GM18870 (cell line): ENCODE measurements at regions not wholly inside any gene's neighbourhood (a gene's known extent, or its start where the extent isn't known, plus 50 kb on each side); places are given as distances from the start of the nearest gene placed in this dataset.

Experiments
- ATAC-seq: cut with Tn5 transposase; IDR thresholded peaks from one replicate; pipeline ENCODE4 v1.9.1; 2021; ENCODE audit warnings: moderate library complexity; ENCODE audit not compliant: unreplicated experiment

GRCh38 chr20:53702617-53703016, 109.0 kb upstream of the ZNF217 start:
- no peak for ATAC-seq

- no peak for ATAC-seq
Measured at GRCh38 chr20:53699906-53700305, 106.3 kb upstream of the ZNF217 start.

DNA sequence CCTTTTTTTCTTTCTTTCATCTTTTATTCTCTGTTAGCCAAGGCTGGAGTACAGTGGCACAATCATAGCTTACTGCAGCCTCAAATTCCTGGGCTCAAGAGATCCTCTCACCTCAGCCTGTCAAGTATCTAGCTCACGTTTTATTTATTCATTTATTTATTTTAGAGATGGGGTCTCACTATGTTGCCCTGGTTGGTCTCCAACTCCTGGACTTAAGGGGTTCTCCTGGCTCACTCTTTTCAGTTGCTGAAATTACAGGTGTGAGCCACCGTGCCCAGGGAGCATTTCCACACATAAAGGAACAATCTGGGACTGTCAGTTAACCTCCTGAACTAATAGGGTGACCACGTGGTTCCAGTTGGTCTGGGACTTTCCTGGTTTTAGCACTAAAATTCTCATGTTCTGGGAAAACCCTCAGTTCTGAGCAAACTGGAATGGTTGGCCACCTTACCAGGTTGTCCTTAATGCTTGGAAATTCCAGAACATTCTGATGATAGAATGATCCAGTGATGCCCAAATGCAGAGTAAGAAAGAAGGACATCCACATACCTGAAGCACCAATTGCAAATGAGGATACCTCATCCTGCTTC, 105.5 kb upstream of the ZNF217 start:
- no peak for ATAC-seq

GRCh38 chr20:53698371-53698978, 104.8 kb upstream of the ZNF217 start:
- no peak for ATAC-seq

GRCh38 chr20:53695797-53696527, 102.3 kb upstream of the ZNF217 start:
- no peak for ATAC-seq

DNA sequence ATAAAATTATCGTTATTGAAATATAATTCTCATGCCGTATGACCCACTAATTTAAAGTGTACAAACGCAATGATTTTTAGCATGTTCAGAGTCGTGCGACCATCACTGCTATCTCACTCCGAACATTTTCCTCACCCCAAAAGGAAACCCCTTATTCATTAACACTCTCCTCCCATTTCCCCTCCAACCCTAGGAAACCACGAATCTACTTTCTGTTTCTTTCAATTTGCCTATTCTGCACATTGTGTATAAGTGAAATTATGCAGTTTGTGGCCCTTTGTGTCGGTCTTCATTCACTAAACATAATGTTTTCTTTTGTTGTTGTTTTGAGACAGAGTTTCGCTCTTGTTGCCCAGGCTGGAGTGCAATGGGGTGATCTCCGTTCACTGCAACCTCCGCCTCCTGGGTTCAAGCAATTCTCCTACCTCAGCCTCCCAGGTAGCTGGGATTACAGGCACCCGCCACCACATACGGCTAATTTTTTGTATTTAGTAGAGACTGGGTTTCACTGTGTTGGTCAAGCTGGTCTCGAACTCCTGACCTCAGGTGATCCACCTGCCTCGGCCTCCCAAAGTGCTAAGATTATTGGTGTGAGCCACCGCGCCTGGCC, 99.7 kb upstream of the ZNF217 start:
- ATAC-seq: no peak

GRCh38 chr20:53692465-53693067, 98.9 kb upstream of the ZNF217 start:
- ATAC-seq: no peak

DNA sequence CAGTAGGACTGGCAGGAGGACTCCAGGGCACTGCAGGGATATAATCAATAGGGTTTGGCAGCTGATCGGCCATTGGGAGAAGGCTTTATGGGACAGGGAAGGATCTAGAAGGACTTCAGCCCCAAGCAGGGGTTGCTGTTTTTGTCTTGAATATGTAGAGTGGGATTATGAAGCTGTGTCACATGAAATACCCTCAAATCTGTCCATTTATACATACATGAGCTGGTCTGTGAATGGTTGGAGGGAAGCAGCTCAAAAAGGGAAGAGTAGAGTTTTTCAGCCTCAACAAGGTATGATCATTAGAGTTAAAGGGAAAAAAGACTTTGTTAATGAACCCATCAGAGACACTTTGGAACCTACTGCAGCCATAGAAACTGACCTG, 98.2 kb upstream of the ZNF217 start:
- ATAC-seq: no peak

DNA sequence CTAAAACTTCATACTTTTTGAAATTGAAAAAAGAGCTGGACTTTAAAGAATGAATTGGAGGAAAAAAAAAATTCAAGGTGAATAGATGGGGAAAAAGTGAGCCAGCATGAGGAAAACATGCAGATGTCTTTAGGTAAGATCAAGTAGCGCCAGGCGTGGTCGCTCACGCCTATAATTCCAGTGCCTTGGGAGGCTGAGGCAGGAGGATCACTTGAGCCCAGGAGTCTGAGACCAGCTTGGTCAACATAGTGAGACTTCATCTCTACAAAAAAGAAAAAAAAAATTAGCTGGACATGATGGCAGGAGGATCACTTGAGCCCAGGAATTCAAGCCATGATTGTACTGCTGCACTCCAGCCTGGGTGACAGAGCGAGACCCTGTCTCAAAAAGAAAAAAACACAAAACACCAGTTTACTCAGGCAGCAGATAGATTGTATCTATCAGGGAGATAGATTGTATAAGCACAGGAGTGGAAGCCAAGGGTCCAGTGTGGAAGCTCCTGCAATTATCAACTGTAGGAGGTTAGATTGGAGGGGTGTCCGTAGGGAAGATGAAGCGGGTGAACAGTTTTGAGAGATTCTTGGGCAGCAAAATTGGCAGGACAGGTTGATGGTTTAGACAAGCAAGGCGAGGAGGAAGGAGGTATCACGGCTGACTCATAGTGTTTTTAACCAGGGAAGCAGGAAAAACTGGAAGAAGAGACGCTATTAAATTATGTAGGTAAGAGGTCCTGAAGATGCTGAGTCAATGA, 97.6 kb upstream of the ZNF217 start:
- ATAC-seq: no peak

- no peak for ATAC-seq
Measured at GRCh38 chr20:53688085-53688484, 94.4 kb upstream of the ZNF217 start.

GRCh38 chr20:53685070-53685595, 91.5 kb upstream of the ZNF217 start:
- ATAC-seq: no peak

- ATAC-seq: no peak
Measured at GRCh38 chr20:53683506-53683905, 89.9 kb upstream of the ZNF217 start.

DNA sequence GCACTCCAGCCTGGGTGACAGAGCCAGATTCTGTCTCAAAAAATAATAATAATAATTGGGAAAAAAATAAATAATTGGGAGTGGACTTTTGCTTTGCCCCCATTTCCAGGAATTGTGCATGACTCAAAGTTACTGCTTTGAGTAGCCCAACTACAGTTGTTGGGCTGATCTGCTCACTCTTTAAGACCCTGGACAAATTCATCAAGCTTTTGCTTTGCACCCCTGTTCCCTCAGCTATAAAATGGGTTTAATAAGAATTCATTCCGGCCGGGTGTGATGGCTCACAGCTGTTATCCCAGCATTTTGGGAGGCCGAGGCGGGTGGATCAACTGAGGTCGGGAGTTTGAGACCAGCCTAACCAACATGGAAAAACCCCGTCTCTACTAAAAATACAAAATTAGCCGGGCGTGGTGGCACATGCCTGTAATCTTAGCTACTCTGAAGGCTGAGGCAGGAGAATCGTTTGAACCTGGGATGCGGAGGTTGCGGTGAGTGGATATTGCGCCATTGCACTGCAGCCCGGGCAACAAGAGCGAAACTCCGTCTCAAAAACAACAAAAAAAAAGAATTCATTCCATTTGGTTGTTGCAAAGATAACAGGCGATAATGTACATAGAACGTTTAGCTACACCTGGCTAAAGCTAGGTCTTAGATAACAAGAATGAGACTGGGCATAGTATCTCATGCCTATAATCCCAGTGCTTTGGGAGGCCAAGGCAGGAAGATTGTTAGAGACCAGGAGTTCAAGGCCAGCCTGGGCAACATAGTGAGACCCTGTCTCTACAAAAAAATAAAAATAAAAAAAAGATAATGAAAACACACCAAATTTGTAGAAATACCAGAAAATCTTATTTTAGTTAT, 87.9 kb upstream of the ZNF217 start:
- ATAC-seq: no peak

GRCh38 chr20:53679597-53680309, 86.1 kb upstream of the ZNF217 start:
- ATAC-seq: no peak

- no peak for ATAC-seq
Measured at GRCh38 chr20:53678990-53679596, 85.5 kb upstream of the ZNF217 start.

DNA sequence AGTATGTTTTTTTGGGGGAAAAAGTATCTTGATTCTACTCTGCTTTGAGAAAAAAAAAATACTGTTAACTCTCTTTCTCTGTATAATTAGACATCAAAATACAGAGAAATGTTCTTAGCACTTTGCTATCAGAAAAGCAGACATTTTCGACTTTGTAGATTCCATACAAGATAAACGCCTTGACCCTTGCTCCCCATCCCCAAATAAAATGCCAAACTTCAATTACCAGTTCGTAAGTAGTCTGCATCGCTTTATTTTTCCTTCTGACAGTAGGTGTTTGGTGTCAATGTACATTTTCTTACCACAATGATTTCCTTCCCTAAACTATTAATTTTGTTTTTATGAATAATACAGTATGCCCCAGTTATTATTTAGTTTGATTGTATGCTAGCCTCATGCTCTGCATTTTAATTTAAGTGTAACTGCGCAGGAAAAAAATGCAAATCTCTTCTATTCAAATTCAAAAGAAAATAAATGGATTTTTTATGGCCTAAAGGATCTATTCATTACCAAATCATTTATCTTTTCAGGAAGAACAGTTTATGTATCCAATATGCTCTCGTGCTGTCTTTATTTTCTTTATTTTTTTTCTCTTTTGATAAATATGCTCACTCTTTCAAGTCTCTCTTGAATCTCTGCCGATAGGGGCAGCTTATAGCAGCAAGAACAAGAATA, 84.8 kb upstream of the ZNF217 start:
- no peak for ATAC-seq

- no peak for ATAC-seq
Measured at GRCh38 chr20:53677447-53678314, 84.0 kb upstream of the ZNF217 start.
